ENCODE measurements at regions not wholly inside any gene's neighbourhood (a gene's known extent, or its start where the extent isn't known, plus 50 kb on each side); places are given as distances from the start of the nearest gene placed in this dataset.

- Mint-ChIP-seq H3K4me1 (ENCODE audit: unreplicated experiment) (no peaks in the 10 kb centered on the region), H3K36me3 (ENCODE audit: low read depth, unreplicated experiment) (no peaks in the 10 kb centered on the region), H3K27me3 (ENCODE audit: unreplicated experiment) (no peaks in the 10 kb centered on the region), H3K27ac (ENCODE audit: unreplicated experiment) (no peak overlapping the region), H3K9me3 (ENCODE audit: unreplicated experiment) (no peaks in the 10 kb centered on the region), H3K4me3 (ENCODE audit: unreplicated experiment) (no peak overlapping the region)
- no peak for DNase-seq (ENCODE audit: low spot score)
- TF ChIP-seq, protein P1, sequence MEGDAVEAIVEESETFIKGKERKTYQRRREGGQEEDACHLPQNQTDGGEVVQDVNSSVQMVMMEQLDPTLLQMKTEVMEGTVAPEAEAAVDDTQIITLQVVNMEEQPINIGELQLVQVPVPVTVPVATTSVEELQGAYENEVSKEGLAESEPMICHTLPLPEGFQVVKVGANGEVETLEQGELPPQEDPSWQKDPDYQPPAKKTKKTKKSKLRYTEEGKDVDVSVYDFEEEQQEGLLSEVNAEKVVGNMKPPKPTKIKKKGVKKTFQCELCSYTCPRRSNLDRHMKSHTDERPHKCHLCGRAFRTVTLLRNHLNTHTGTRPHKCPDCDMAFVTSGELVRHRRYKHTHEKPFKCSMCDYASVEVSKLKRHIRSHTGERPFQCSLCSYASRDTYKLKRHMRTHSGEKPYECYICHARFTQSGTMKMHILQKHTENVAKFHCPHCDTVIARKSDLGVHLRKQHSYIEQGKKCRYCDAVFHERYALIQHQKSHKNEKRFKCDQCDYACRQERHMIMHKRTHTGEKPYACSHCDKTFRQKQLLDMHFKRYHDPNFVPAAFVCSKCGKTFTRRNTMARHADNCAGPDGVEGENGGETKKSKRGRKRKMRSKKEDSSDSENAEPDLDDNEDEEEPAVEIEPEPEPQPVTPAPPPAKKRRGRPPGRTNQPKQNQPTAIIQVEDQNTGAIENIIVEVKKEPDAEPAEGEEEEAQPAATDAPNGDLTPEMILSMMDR (IDR thresholded peaks at IDR 0.05; ENCODE audit: unreplicated experiment), result no peak
These were observed 54.8 kb upstream of the SYN2 start for GRCh38 chr3:11949351-11949750.

- H3K9me3 Mint-ChIP-seq (ENCODE audit: unreplicated experiment), result no peaks in the 10 kb centered on the region
- no peaks in the 10 kb centered on the region for H3K27me3 Mint-ChIP-seq (ENCODE audit: unreplicated experiment)
- H3K27ac Mint-ChIP-seq (ENCODE audit: unreplicated experiment), result no peak overlapping the region
- DNase-seq (ENCODE audit: low spot score), result no peak
- TF ChIP-seq, protein P1 (IDR thresholded peaks at IDR 0.05; ENCODE audit: unreplicated experiment), result no peak
- H3K4me1 Mint-ChIP-seq (ENCODE audit: unreplicated experiment), result no peaks in the 10 kb centered on the region
- H3K4me3 Mint-ChIP-seq (ENCODE audit: unreplicated experiment), result no peak overlapping the region
- no peaks in the 10 kb centered on the region for H3K36me3 Mint-ChIP-seq (ENCODE audit: low read depth, unreplicated experiment)
These were observed 53.6 kb upstream of the SYN2 start for GRCh38 chr3:11950576-11950975.

GRCh38 chr3:11953350-11953749 lies 50.8 kb upstream of the SYN2 start:
- no peak for DNase-seq (ENCODE audit: low spot score)
- H3K4me3 Mint-ChIP-seq (ENCODE audit: unreplicated experiment), result no peak overlapping the region
- TF ChIP-seq, protein P1 (IDR thresholded peaks at IDR 0.05; ENCODE audit: unreplicated experiment), result no peak
- H3K9me3 Mint-ChIP-seq (ENCODE audit: unreplicated experiment), result no peaks in the 10 kb centered on the region
- no peaks in the 10 kb centered on the region for H3K27me3 Mint-ChIP-seq (ENCODE audit: unreplicated experiment)
- H3K36me3 Mint-ChIP-seq (ENCODE audit: low read depth, unreplicated experiment), result no peaks in the 10 kb centered on the region
- no peaks in the 10 kb centered on the region for H3K4me1 Mint-ChIP-seq (ENCODE audit: unreplicated experiment)
- no peak overlapping the region for H3K27ac Mint-ChIP-seq (ENCODE audit: unreplicated experiment)

GRCh38 chr3:11953778-11954177 lies 50.4 kb upstream of the SYN2 start:
- H3K4me1 Mint-ChIP-seq (ENCODE audit: unreplicated experiment), result no peaks in the 10 kb centered on the region
- no peak for DNase-seq (ENCODE audit: low spot score)
- H3K36me3 Mint-ChIP-seq (ENCODE audit: low read depth, unreplicated experiment), result no peaks in the 10 kb centered on the region
- no peak overlapping the region for H3K4me3 Mint-ChIP-seq (ENCODE audit: unreplicated experiment)
- H3K27me3 Mint-ChIP-seq (ENCODE audit: unreplicated experiment), result no peaks in the 10 kb centered on the region
- H3K27ac Mint-ChIP-seq (ENCODE audit: unreplicated experiment), result no peak overlapping the region
- H3K9me3 Mint-ChIP-seq (ENCODE audit: unreplicated experiment), result no peaks in the 10 kb centered on the region
- TF ChIP-seq, protein P1 (IDR thresholded peaks at IDR 0.05; ENCODE audit: unreplicated experiment), result no peak

- no peaks in the 10 kb centered on the region for H3K36me3 Mint-ChIP-seq (ENCODE audit: low read depth, unreplicated experiment)
- no peak overlapping the region for H3K27ac Mint-ChIP-seq (ENCODE audit: unreplicated experiment)
- no peak overlapping the region for H3K4me3 Mint-ChIP-seq (ENCODE audit: unreplicated experiment)
- H3K27me3 Mint-ChIP-seq (ENCODE audit: unreplicated experiment), result no peaks in the 10 kb centered on the region
- H3K9me3 Mint-ChIP-seq (ENCODE audit: unreplicated experiment), result no peaks in the 10 kb centered on the region
- H3K4me1 Mint-ChIP-seq (ENCODE audit: unreplicated experiment), result no peaks in the 10 kb centered on the region
- TF ChIP-seq, protein P1 (IDR thresholded peaks at IDR 0.05; ENCODE audit: unreplicated experiment), result no peak
- DNase-seq (ENCODE audit: low spot score), result no peak
These were observed 49.8 kb upstream of the SYN2 start for GRCh38 chr3:11954312-11954934.

Data from endothelial cell (in vitro differentiated cells).